ENCODE measurements at regions not wholly inside any gene's neighbourhood (a gene's known extent, or its start where the extent isn't known, plus 50 kb on each side); places are given as distances from the start of the nearest gene placed in this dataset.

DNA sequence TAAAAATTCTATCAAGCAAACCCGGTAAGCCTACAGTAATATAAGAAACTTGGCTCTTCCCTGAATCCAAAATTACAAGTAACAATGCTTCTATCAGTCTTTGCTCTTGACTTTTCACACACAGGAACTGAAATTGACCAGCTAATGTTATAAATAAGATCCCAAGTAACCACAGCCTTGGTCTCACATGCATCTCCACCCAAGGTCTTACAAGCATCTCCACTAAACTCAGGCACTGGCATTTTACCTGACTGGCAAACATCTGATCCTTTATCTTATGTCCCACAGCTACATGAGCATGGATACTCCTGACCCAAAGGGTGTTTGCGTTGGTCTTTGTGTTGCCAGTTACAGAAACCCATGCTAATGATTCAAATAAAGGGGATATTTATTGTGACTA is 302.3 kb upstream of the EPHA4 start:
- H3K36me3 ChIP-seq (replicated peaks in 1 of 2; ENCODE audit: control insufficient read depth in 1 of 2, insufficient read depth in 2 of 2, low read length in 2 of 2): no peaks in the 10 kb centered on the region
- no peak overlapping the region for H3K4me3 Mint-ChIP-seq
- no peaks in the 10 kb centered on the region for H3K27me3 ChIP-seq (ENCODE audit: control insufficient read depth in 2 of 2, insufficient read depth in 2 of 2, low read length in 2 of 2)
- peaks cover 2 to 24% (median 7%) of the 10 kb centered on the region in 7 donors for H3K9me3 Mint-ChIP-seq
- DNase-seq: no peak
- no peaks in the 10 kb centered on the region for H3K79me2 ChIP-seq (ENCODE audit: insufficient read depth, low read length)
- no CpG with 5 or more reads among the region's 2 CpGs for WGBS (ENCODE audit: insufficient coverage)
- intact Hi-C loops (cut with micrococcal nuclease): no loop called here
- H4K20me1 ChIP-seq (ENCODE audit: insufficient read depth, low read length): no peaks in the 10 kb centered on the region
- H3K4me2 ChIP-seq (replicated peaks; ENCODE audit: extremely low read depth, low read length, poor library complexity, severe bottlenecking): no peak overlapping the region
- H3K4me1 Mint-ChIP-seq: no peaks in the 10 kb centered on the region
- no peak overlapping the region for H3K4me3 ChIP-seq (replicated peaks in 1 of 3; ENCODE audit: low read depth in 2 of 3, low read length in 3 of 3)
- H3K4me1 ChIP-seq (ENCODE audit: control insufficient read depth in 1 of 2, insufficient read depth in 2 of 2, low read length in 2 of 2): no peaks in the 10 kb centered on the region
- H3K27me3 Mint-ChIP-seq (ENCODE audit: low read depth in 3 of 3): no peaks in the 10 kb centered on the region
- peaks cover 5 to 13% of the 10 kb centered on the region in 2 donors for H3K9me3 ChIP-seq (replicated peaks in 1 of 2; ENCODE audit: control insufficient read depth in 1 of 2, insufficient read depth in 1 of 2, low read length in 2 of 2)
- H3K36me3 Mint-ChIP-seq: no peaks in the 10 kb centered on the region
- H3K9ac ChIP-seq (ENCODE audit: insufficient read depth, low read length, poor library complexity, severe bottlenecking): no peak overlapping the region
- no peak for TF ChIP-seq CTCF (IDR thresholded peaks at IDR 0.05)
- no peak overlapping the region for H3K27ac Mint-ChIP-seq
- no peak overlapping the region for H2AFZ ChIP-seq (ENCODE audit: insufficient read depth, low read depth, low read length, poor library complexity, severe bottlenecking)
- no peak overlapping the region for H3K27ac ChIP-seq (ENCODE audit: low read depth in 1 of 2, low read length in 2 of 2)

- Histone ChIP-seq H3K4me3 (replicated peaks in 1 of 3; ENCODE audit: low read depth in 2 of 3, low read length in 3 of 3) (no peak overlapping the region), H3K27me3 (ENCODE audit: control insufficient read depth in 2 of 2, insufficient read depth in 2 of 2, low read length in 2 of 2) (no peaks in the 10 kb centered on the region), H3K4me1 (ENCODE audit: control insufficient read depth in 1 of 2, insufficient read depth in 2 of 2, low read length in 2 of 2) (no peaks in the 10 kb centered on the region), H3K36me3 (replicated peaks in 1 of 2; ENCODE audit: control insufficient read depth in 1 of 2, insufficient read depth in 2 of 2, low read length in 2 of 2) (no peaks in the 10 kb centered on the region), H3K27ac (ENCODE audit: low read depth in 1 of 2, low read length in 2 of 2) (no peak overlapping the region), H3K4me2 (replicated peaks; ENCODE audit: extremely low read depth, low read length, poor library complexity, severe bottlenecking) (no peak overlapping the region), H3K9me3 (replicated peaks in 1 of 2; ENCODE audit: control insufficient read depth in 1 of 2, insufficient read depth in 1 of 2, low read length in 2 of 2) (peaks cover 0 to 4% of the 10 kb centered on the region in 2 donors), H2AFZ (ENCODE audit: insufficient read depth, low read depth, low read length, poor library complexity, severe bottlenecking) (no peak overlapping the region), H4K20me1 (ENCODE audit: insufficient read depth, low read length) (no peaks in the 10 kb centered on the region), H3K9ac (ENCODE audit: insufficient read depth, low read length, poor library complexity, severe bottlenecking) (no peak overlapping the region), H3K79me2 (ENCODE audit: insufficient read depth, low read length) (no peaks in the 10 kb centered on the region)
- intact Hi-C loops (cut with micrococcal nuclease): no loop called here
- H3K4me3 Mint-ChIP-seq: no peak overlapping the region
- no peaks in the 10 kb centered on the region for H3K36me3 Mint-ChIP-seq
- DNase-seq: no peak
- no peaks in the 10 kb centered on the region for H3K27me3 Mint-ChIP-seq (ENCODE audit: low read depth in 3 of 3)
- H3K4me1 Mint-ChIP-seq: no peaks in the 10 kb centered on the region
- 13% methylated on average over 1 of the region's 2 CpGs for WGBS (ENCODE audit: insufficient coverage)
- peaks cover 0 to 12% (median 5%) of the 10 kb centered on the region in 7 donors for H3K9me3 Mint-ChIP-seq
- no peak for TF ChIP-seq CTCF (IDR thresholded peaks at IDR 0.05)
- H3K27ac Mint-ChIP-seq: no peak overlapping the region
Measured at GRCh38 chr2:221857719-221858118, 285.6 kb upstream of the EPHA4 start.

Measured in CD14-positive monocyte (primary cell).